ENCODE measurements at regions not wholly inside any gene's neighbourhood (a gene's known extent, or its start where the extent isn't known, plus 50 kb on each side); places are given as distances from the start of the nearest gene placed in this dataset.

DNA sequence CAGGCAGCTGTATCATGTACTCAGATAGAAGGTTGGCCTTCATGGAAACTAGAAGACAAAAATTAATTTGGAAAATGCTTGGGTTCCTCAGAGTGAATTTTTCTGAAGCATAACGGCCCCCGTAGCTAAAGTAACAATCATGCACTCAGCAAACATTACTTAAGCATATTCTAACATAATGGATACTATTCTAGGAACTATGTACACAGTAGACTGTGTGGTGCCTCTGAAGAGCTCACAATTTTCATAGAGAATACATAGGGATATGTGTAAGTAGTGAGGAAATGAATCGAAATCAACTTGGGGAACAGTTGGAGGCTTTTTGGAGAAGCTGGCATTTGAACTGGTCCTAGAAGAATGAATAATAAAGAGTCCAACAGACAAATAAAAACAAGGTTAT, 1045.0 kb downstream of the GLUD2 start:
- H3K36me3 ChIP-seq: no peaks in the 10 kb centered on the region
- no peak overlapping the region for H3K27ac ChIP-seq
- no peaks in the 10 kb centered on the region for H3K4me1 ChIP-seq
- WGBS, 5 donors: 72 to 87% (median 77%) methylated on average over 3 of the region's 3 CpGs
- intact Hi-C loops (cut with DNase I; ENCODE audit: low total_unique reads): no loop called here
- no peak overlapping the region for H3K4me3 ChIP-seq
- DNase-seq: no peak
- no peaks in the 10 kb centered on the region for H3K9me3 ChIP-seq
- TF ChIP-seq EP300 (IDR thresholded peaks at IDR 0.05) (no peak), POLR2A (IDR thresholded peaks at IDR 0.05) (no peak), POLR2AphosphoS5 (IDR thresholded peaks at IDR 0.05) (no peak), CTCF (IDR thresholded peaks at IDR 0.05) (no peak)
- no peaks in the 10 kb centered on the region for H3K27me3 ChIP-seq

DNA sequence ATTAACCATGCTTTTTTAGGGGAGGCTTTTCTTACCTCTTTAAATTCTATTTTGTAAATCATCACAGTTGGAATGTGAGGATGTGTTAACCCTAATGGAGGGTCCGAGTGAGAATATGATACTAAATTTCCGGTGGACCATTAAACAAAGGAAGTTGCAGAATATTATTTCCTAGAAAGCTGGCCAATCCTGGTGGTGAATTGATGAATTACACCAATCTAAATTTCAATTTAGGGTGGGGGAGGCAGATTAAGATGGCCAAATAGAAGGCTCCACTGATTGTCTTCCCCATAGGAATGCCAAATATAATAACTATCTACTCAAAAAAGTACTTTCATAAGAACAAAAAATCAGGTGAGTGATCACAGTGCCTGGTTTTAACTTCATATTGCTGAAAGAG, 1045.6 kb downstream of the GLUD2 start:
- Histone ChIP-seq H3K4me3 (no peak overlapping the region), H3K4me1 (no peaks in the 10 kb centered on the region), H3K36me3 (no peaks in the 10 kb centered on the region), H3K27ac (no peak overlapping the region), H3K9me3 (peaks cover 0 to 6% (median 2%) of the 10 kb centered on the region in 4 donors), H3K27me3 (no peaks in the 10 kb centered on the region)
- TF ChIP-seq EP300 (IDR thresholded peaks at IDR 0.05) (no peak), CTCF (IDR thresholded peaks at IDR 0.05) (no peak), POLR2AphosphoS5 (IDR thresholded peaks at IDR 0.05) (no peak), POLR2A (IDR thresholded peaks at IDR 0.05) (no peak)
- WGBS, 5 donors: 73 to 98% (median 90%) methylated on average over 2 of the region's 2 CpGs
- DNase-seq: no peak
- intact Hi-C loops (cut with DNase I; ENCODE audit: low total_unique reads): no loop called here

DNA sequence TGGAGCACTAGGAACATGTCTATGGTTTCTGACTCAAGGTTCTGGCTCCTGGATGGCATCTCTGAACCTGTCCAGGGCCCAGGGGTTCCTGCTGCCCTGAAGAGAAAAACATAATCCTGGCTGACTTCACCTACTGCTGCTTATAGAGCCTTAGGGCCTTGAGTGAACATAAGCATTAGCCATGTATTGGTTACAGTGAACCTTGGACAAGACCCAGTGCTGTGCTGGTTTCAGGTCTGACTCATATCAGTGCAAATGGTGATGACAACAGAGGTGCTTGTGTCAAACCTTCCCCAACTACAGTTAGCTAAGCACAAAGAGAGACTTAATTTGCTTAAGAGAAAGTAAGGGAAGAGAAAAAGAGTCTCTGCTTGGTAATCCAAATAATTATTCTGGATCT, 1047.2 kb downstream of the GLUD2 start:
- H3K27ac ChIP-seq: no peak overlapping the region

GRCh38 chrX:122113376-122113775, 1066.0 kb downstream of the GLUD2 start:
- Histone ChIP-seq H3K4me3 (no peak overlapping the region), H3K27ac (no peak overlapping the region), H3K9me3 (no peaks in the 10 kb centered on the region), H3K4me1 (no peaks in the 10 kb centered on the region), H3K36me3 (no peaks in the 10 kb centered on the region), H3K27me3 (no peaks in the 10 kb centered on the region)
- no peak for DNase-seq
- intact Hi-C loops (cut with DNase I; ENCODE audit: low total_unique reads): no loop called here
- no peak for TF ChIP-seq POLR2A (IDR thresholded peaks at IDR 0.05)
- TF ChIP-seq POLR2AphosphoS5 (IDR thresholded peaks at IDR 0.05): no peak
- TF ChIP-seq EP300 (IDR thresholded peaks at IDR 0.05): no peak
- no peak for TF ChIP-seq CTCF (IDR thresholded peaks at IDR 0.05)
- WGBS, 5 donors: 64 to 94% (median 84%) methylated on average over 3 of the region's 3 CpGs; no CpG with 5 or more reads in 1 of the 5 donors

More for the DNA sequence above, 1047.2 kb downstream of the GLUD2 start:
- DNase-seq: no peak
- TF ChIP-seq EP300 (IDR thresholded peaks at IDR 0.05): no peak
- TF ChIP-seq CTCF (IDR thresholded peaks at IDR 0.05): no peak
- no peak for TF ChIP-seq POLR2AphosphoS5 (IDR thresholded peaks at IDR 0.05)
- no peak for TF ChIP-seq POLR2A (IDR thresholded peaks at IDR 0.05)
- intact Hi-C loops (cut with DNase I; ENCODE audit: low total_unique reads): no loop called here
- no peaks in the 10 kb centered on the region for H3K36me3 ChIP-seq
- H3K4me1 ChIP-seq: no peaks in the 10 kb centered on the region
- H3K9me3 ChIP-seq: peaks cover 0 to 15% (median 4%) of the 10 kb centered on the region in 4 donors
- no peaks in the 10 kb centered on the region for H3K27me3 ChIP-seq
- H3K4me3 ChIP-seq: no peak overlapping the region
